Prostate gland (tissue), 2 donors: ENCODE measurements at regions not wholly inside any gene's neighbourhood (a gene's known extent, or its start where the extent isn't known, plus 50 kb on each side); places are given as distances from the start of the nearest gene placed in this dataset.

Experiments
- DNase-seq: peaks from one replicate; pipeline ENCODE4 v3.0.0-alpha.2; 2019; ENCODE audit warnings: low spot score
- H3K27ac ChIP-seq, 2 donors: fragments of 200-600 bp; sonication (generic); 2 replicates each; pipeline ENCODE4 v1.5.1; 2017 to 2019
- H3K27me3 ChIP-seq: fragments of 200-600 bp; sonication (generic); replicated peaks from 2 replicates; pipeline ENCODE4 v1.5.1; 2019; ENCODE audit not compliant: insufficient read depth
- H3K36me3 ChIP-seq, 2 donors: fragments of 200-600 bp; sonication (generic); 1 replicate in 1 of 2; 2 replicates in 1 of 2; pipeline versions ENCODE4 v1.5.1 to v1.8.1; 2017 to 2019
- H3K4me1 ChIP-seq: fragments of 200-600 bp; sonication (generic); replicated peaks from 2 replicates; pipeline ENCODE4 v1.5.1; 2019
- H3K4me3 ChIP-seq, 2 donors: fragments of 200-600 bp; sonication (generic); 2 replicates each; pipeline ENCODE4 v1.5.1; 2017 to 2019
- H3K9me3 ChIP-seq: fragments of 200-600 bp; sonication (generic); 2 replicates; pipeline ENCODE4 v1.5.1; 2017
- CTCF ChIP-seq, 4 experiments: fragments of 200-600 bp in 2 of 4; fragments of 450-650 bp in 2 of 4; sonication (generic) in 2 of 4; IDR thresholded peaks; 1 replicate in 3 of 4; 2 replicates in 1 of 4; pipeline ENCODE4 v1.5.1; 2016 to 2019; ENCODE audit warnings: antibody characterized with exemption in 4 of 4, mild to moderate bottlenecking in 2 of 4, moderate library complexity in 2 of 4
- POLR2A ChIP-seq: fragments of 450-650 bp; IDR thresholded peaks from one replicate; pipeline ENCODE4 v1.6.1; 2016; ENCODE audit warnings: antibody characterized with exemption, mild to moderate bottlenecking
- POLR2AphosphoS5 ChIP-seq: sonication (generic); formaldehyde crosslinking; IDR thresholded peaks from one replicate; pipeline ENCODE4 v1.6.1; 2017; ENCODE audit warnings: antibody characterized with exemption
- WGBS: methylation state at CpG from one replicate; pipeline ENCODE4 v1.1.5; 2018; 5-methylcytosine and 5-hydroxymethylcytosine counted together
- intact Hi-C: fragments of 100-400 bp; cut with DNase I; formaldehyde crosslinking; loops from one replicate; pipeline ENCODE4 v1.14.2; 2022

GRCh38 chr13:39209731-39210531, 171.7 kb downstream of the NHLRC3 start:
- no peak overlapping the region for H3K27ac ChIP-seq

GRCh38 chr13:39210961-39211534, 172.8 kb downstream of the NHLRC3 start:
- no peak for DNase-seq
- TF ChIP-seq POLR2AphosphoS5 (no peak), POLR2A (no peak), CTCF (IDR thresholded peaks at IDR 0.05) (no peak)
- Histone ChIP-seq H3K27me3 (no peaks in the 10 kb centered on the region), H3K9me3 (no peaks in the 10 kb centered on the region), H3K36me3 (no peaks in the 10 kb centered on the region), H3K4me3 (no peak overlapping the region), H3K4me1 (no peaks in the 10 kb centered on the region), H3K27ac (no peak overlapping the region)
- intact Hi-C loops = no loop called here
- 100% methylated on average over 1 of the region's 1 CpG for WGBS

More at GRCh38 chr13:39209731-39210531, 171.7 kb downstream of the NHLRC3 start:
- TF ChIP-seq POLR2AphosphoS5 = no peak
- no peak for TF ChIP-seq POLR2A
- no peak for TF ChIP-seq CTCF (IDR thresholded peaks at IDR 0.05)
- WGBS = 42% methylated on average over 1 of the region's 1 CpG
- no peak for DNase-seq
- intact Hi-C loops = no loop called here
- no peaks in the 10 kb centered on the region for H3K27me3 ChIP-seq
- H3K4me3 ChIP-seq = no peak overlapping the region
- H3K9me3 ChIP-seq = no peaks in the 10 kb centered on the region
- no peaks in the 10 kb centered on the region for H3K36me3 ChIP-seq
- no peaks in the 10 kb centered on the region for H3K4me1 ChIP-seq

GRCh38 chr13:39215971-39216370, 177.7 kb downstream of the NHLRC3 start:
- intact Hi-C loops = no loop called here
- Histone ChIP-seq H3K36me3 (no peaks in the 10 kb centered on the region), H3K4me3 (no peak overlapping the region), H3K27me3 (no peaks in the 10 kb centered on the region), H3K4me1 (no peaks in the 10 kb centered on the region), H3K27ac (no peak overlapping the region), H3K9me3 (no peaks in the 10 kb centered on the region)
- 86% methylated on average over 8 of the region's 8 CpGs for WGBS
- no peak for DNase-seq
- TF ChIP-seq POLR2A = no peak
- TF ChIP-seq CTCF (IDR thresholded peaks at IDR 0.05) = no peak
- TF ChIP-seq POLR2AphosphoS5 = no peak

GRCh38 chr13:39217471-39217870, 179.2 kb downstream of the NHLRC3 start:
- Histone ChIP-seq H3K27ac (no peak overlapping the region), H3K4me3 (no peak overlapping the region), H3K27me3 (no peaks in the 10 kb centered on the region), H3K4me1 (no peaks in the 10 kb centered on the region), H3K9me3 (no peaks in the 10 kb centered on the region), H3K36me3 (no peaks in the 10 kb centered on the region)
- TF ChIP-seq POLR2A (no peak), CTCF (IDR thresholded peaks at IDR 0.05) (no peak), POLR2AphosphoS5 (no peak)
- DNase-seq = no peak
- intact Hi-C loops = no loop called here
- 78% methylated on average over 3 of the region's 3 CpGs for WGBS
